ENCODE measurements at regions not wholly inside any gene's neighbourhood (a gene's known extent, or its start where the extent isn't known, plus 50 kb on each side); places are given as distances from the start of the nearest gene placed in this dataset.

- TF ChIP-seq CTCF (IDR thresholded peaks at IDR 0.05) (no peak), POLR2AphosphoS5 (IDR thresholded peaks at IDR 0.05) (peak in 2 of 3 donors; percentile 46 to 61), EP300 (IDR thresholded peaks at IDR 0.05; ENCODE audit: low read depth) (no peak), POLR2A (IDR thresholded peaks at IDR 0.05) (no peak)
These were observed 121.6 kb upstream of the KLF6 start for GRCh38 chr10:3906511-3907111.
